Lung (tissue), 11 donors: ENCODE measurements at regions not wholly inside any gene's neighbourhood (a gene's known extent, or its start where the extent isn't known, plus 50 kb on each side); places are given as distances from the start of the nearest gene placed in this dataset.

Experiments
- ATAC-seq: fragments of 200-7000 bp; cut with Tn5 transposase; one replicate; pipeline ENCODE4 v1.9.1; 2020; ENCODE audit warnings: moderate number of reproducible peaks; ENCODE audit not compliant: insufficient read depth, low FRiP score
- DNase-seq, 3 donors: peaks; one replicate each; pipeline ENCODE4 v3.0.0-alpha.2; 2013 to 2017
- H3K27ac ChIP-seq, 2 donors: one replicate each; pipeline ENCODE4 v1.5.1; 2013; ENCODE audit warnings: mild to moderate bottlenecking in 2 of 2, moderate library complexity in 2 of 2, control low read depth in 1 of 2, inconsistent platforms in 1 of 2, low read depth in 1 of 2, low read length in 1 of 2
- H3K27me3 ChIP-seq, 3 donors: one replicate each; pipeline ENCODE4 v1.5.1; 2013; ENCODE audit warnings: low read length in 2 of 3; ENCODE audit not compliant: control insufficient read depth in 3 of 3, insufficient read depth in 3 of 3
- H3K36me3 ChIP-seq, 4 donors: one replicate each; pipeline ENCODE4 v1.5.1; 2013; ENCODE audit warnings: low read length in 4 of 4, mild to moderate bottlenecking in 1 of 4, moderate library complexity in 1 of 4; ENCODE audit not compliant: control insufficient read depth in 4 of 4, insufficient read depth in 4 of 4
- H3K4me1 ChIP-seq, 5 donors: one replicate each; pipeline ENCODE4 v1.5.1; 2013; ENCODE audit warnings: low read length in 5 of 5, mild to moderate bottlenecking in 2 of 5, moderate library complexity in 1 of 5; ENCODE audit not compliant: control insufficient read depth in 5 of 5, insufficient read depth in 5 of 5
- H3K4me3 ChIP-seq: one replicate; pipeline ENCODE4 v1.5.1; 2013; ENCODE audit warnings: mild to moderate bottlenecking, control low read depth, moderate library complexity
- H3K9ac ChIP-seq, 2 donors: one replicate each; pipeline ENCODE4 v1.5.1; 2013; ENCODE audit warnings: low read length in 2 of 2, control low read depth in 1 of 2; ENCODE audit not compliant: insufficient read depth in 1 of 2
- H3K9me3 ChIP-seq, 4 donors: one replicate each; pipeline ENCODE4 v1.5.1; 2013; ENCODE audit warnings: low read length in 3 of 4, mild to moderate bottlenecking in 1 of 4, moderate library complexity in 1 of 4; ENCODE audit not compliant: control insufficient read depth in 4 of 4, insufficient read depth in 3 of 4
- CTCF ChIP-seq: IDR thresholded peaks from 2 replicates; pipeline ENCODE4 v1.5.1; 2012; ENCODE audit warnings: mild to moderate bottlenecking; ENCODE audit errors: control extremely low read depth, extremely low read depth
- WGBS, 2 donors: extraction: QIAGEN DNeasy Blood & Tissue Kit; methylation state at CpG; one replicate each; pipeline ENCODE4 v1.1.7; 2013; 5-methylcytosine and 5-hydroxymethylcytosine counted together
- donor health status: control.
- donor health status: control.
- donor health status: Bipolar disorder and iron deficiency.
- donor health status: healthy.
- donor health status: DM: yes; HTN: yes; CAD: no.

DNA sequence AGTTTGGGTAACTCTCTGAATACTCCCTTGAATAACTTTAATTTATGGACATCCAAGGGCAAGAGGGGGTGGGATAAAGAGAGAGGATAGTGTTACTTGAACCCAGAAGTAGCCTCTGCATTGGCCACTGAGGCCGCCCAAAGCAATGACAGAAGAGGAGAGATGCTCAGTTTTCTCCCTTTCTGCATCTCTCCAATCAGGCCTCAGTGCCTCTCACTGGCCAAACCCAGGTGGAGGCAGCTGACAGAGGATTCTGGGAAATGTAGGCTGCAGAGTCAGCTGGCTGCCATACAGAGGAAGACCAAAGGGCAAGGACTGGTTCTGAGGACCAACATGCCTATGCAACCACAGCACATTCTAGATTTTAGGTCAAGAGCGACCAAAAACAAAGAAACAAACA lies 719.4 kb downstream of the MAT2B start:
- Histone ChIP-seq H3K27ac (no peak overlapping the region), H3K9ac (no peak overlapping the region), H3K9me3 (peaks cover 0 to 7% (median under 1%) of the 10 kb centered on the region in 4 donors), H3K36me3 (no peaks in the 10 kb centered on the region), H3K27me3 (no peaks in the 10 kb centered on the region), H3K4me1 (no peaks in the 10 kb centered on the region), H3K4me3 (no peak overlapping the region)
- no peak for TF ChIP-seq CTCF
- 92 to 93% methylated on average over 2 of the region's 2 CpGs for WGBS, 2 donors
- ATAC-seq: no peak
- DNase-seq: no peak

- Histone ChIP-seq H3K36me3 (no peaks in the 10 kb centered on the region), H3K9me3 (peaks cover 0 to 4% (median under 1%) of the 10 kb centered on the region in 4 donors), H3K27ac (no peak overlapping the region), H3K9ac (no peak overlapping the region), H3K4me1 (peaks cover 0 to 20% (median 3%) of the 10 kb centered on the region in 5 donors), H3K4me3 (no peak overlapping the region), H3K27me3 (no peaks in the 10 kb centered on the region)
- 97 to 99% methylated on average over 1 of the region's 1 CpG for WGBS, 2 donors
- DNase-seq (no peak), ATAC-seq (no peak)
- TF ChIP-seq CTCF: no peak
Measured at GRCh38 chr5:164230341-164230740, 724.9 kb downstream of the MAT2B start.

- DNase-seq (peak in 2 of 3 donors; percentile 65 to 75), ATAC-seq (peak; percentile 28)
- Histone ChIP-seq H3K27me3 (no peaks in the 10 kb centered on the region), H3K27ac (no peak overlapping the region), H3K36me3 (no peaks in the 10 kb centered on the region), H3K9ac (no peak overlapping the region), H3K4me3 (no peak overlapping the region), H3K4me1 (peaks cover 0 to 26% (median 6%) of the 10 kb centered on the region in 5 donors), H3K9me3 (peaks cover 0 to 2% (median under 1%) of the 10 kb centered on the region in 4 donors)
- 33 to 45% methylated on average over 2 of the region's 2 CpGs for WGBS, 2 donors
- no peak for TF ChIP-seq CTCF
Measured at GRCh38 chr5:164233791-164234190, 728.4 kb downstream of the MAT2B start.

GRCh38 chr5:164234321-164234720 lies 728.9 kb downstream of the MAT2B start:
- H3K4me3 ChIP-seq: no peak overlapping the region
- no peaks in the 10 kb centered on the region for H3K9me3 ChIP-seq
- TF ChIP-seq CTCF: no peak
- no peaks in the 10 kb centered on the region for H3K36me3 ChIP-seq
- peaks cover 0 to 26% (median 6%) of the 10 kb centered on the region in 5 donors for H3K4me1 ChIP-seq
- peak in 2 of 3 donors; percentile 48 to 56 for DNase-seq
- H3K27ac ChIP-seq: no peak overlapping the region
- no peaks in the 10 kb centered on the region for H3K27me3 ChIP-seq
- ATAC-seq: no peak
- no peak overlapping the region for H3K9ac ChIP-seq
